ENCODE measurements at regions not wholly inside any gene's neighbourhood (a gene's known extent, or its start where the extent isn't known, plus 50 kb on each side); places are given as distances from the start of the nearest gene placed in this dataset.

GRCh38 chr19:27929399-27929798 lies 1283.6 kb downstream of the UQCRFS1 start:
- CTCF ChIA-PET, result no interaction called here
- no peaks in the 10 kb centered on the region for H3K36me3 ChIP-seq (ENCODE audit: control insufficient read depth in 2 of 2, insufficient read depth in 2 of 2, low read length in 1 of 2)
- H3K9me3 ChIP-seq (replicated peaks; ENCODE audit: control insufficient read depth, insufficient read depth, low read length), result no peaks in the 10 kb centered on the region
- H3K79me2 ChIP-seq (ENCODE audit: control insufficient read depth, insufficient read depth, low read length), result no peaks in the 10 kb centered on the region
- no TSS peak for BruUV-seq (replicated peaks)
- no peaks in the 10 kb centered on the region for H3K4me1 ChIP-seq (ENCODE audit: control insufficient read depth, insufficient read depth, low read length)
- SMC1A ChIA-PET (ENCODE audit: uncharacterized antibody, unreplicated experiment), result interaction anchor here (0.6 kb wide), 1 partner anchor 201 kb away, joined by 3 read pairs; no protein-coding TSS in a partner anchor
- H3K9ac ChIP-seq (ENCODE audit: control insufficient read depth, insufficient read depth, low read length), result no peak overlapping the region
- no peak overlapping the region for H3K4me2 ChIP-seq (ENCODE audit: control insufficient read depth, insufficient read depth)
- H2AFZ ChIP-seq (ENCODE audit: control insufficient read depth, low read depth, low read length), result no peak overlapping the region
- TF ChIP-seq SMC3 (IDR thresholded peaks at IDR 0.05; ENCODE audit: borderline replicate concordance, low read length), result no peak
- no peak for TF ChIP-seq SREBF1 (IDR thresholded peaks at IDR 0.05; ENCODE audit: low read length)
- no peak for TF ChIP-seq RBBP5 (conservative IDR thresholded peaks at IDR 0.05)
- TF ChIP-seq NBN (IDR thresholded peaks at IDR 0.05), result no peak
- no peak for TF ChIP-seq NFIC (IDR thresholded peaks at IDR 0.05; ENCODE audit: low read depth, low read length)
- TF ChIP-seq ZNF384 (IDR thresholded peaks at IDR 0.05; ENCODE audit: borderline replicate concordance, low read depth, low read length), result no peak
- no peak for TF ChIP-seq PKNOX1 (IDR thresholded peaks at IDR 0.05)
- no peak for TF ChIP-seq MTA2 (IDR thresholded peaks at IDR 0.05; ENCODE audit: low read depth)
- no peak for TF ChIP-seq PAX8 (IDR thresholded peaks at IDR 0.05)
- TF ChIP-seq PRDM15 (CRISPR knock-in tag; IDR thresholded peaks at IDR 0.05), result no peak
- FAIRE-seq (no peak), DNase-seq (ENCODE audit: low read depth, low spot score) (no peak), ATAC-seq (no peak)
- no peak overlapping the region for H3K4me3 ChIP-seq
- no peaks in the 10 kb centered on the region for H4K20me1 ChIP-seq (ENCODE audit: control insufficient read depth, insufficient read depth)
- 56% methylated on average over 3 of the region's 3 CpGs for WGBS (ENCODE audit: insufficient coverage, insufficient replicate concordance, low lambda C conversion rate, missing lambda C conversion rate)
- in situ Hi-C loops (cut with MboI) (no loop called here), intact Hi-C loops (cut with micrococcal nuclease; ENCODE audit: unreplicated experiment) (no loop called here)
- POLR2A ChIA-PET, result no interaction called here
- RAD21 ChIA-PET (ENCODE audit: unreplicated experiment), result no interaction called here
- no peak overlapping the region for H3K27ac ChIP-seq (ENCODE audit: control insufficient read depth, insufficient read depth)
- no peaks in the 10 kb centered on the region for H3K27me3 ChIP-seq (replicated peaks in 1 of 2; ENCODE audit: control insufficient read depth in 2 of 2, insufficient read depth in 2 of 2, low read length in 1 of 2)
